Panc1 (cell line): ENCODE measurements at regions not wholly inside any gene's neighbourhood (a gene's known extent, or its start where the extent isn't known, plus 50 kb on each side); places are given as distances from the start of the nearest gene placed in this dataset.

ENCODE experiments used
- ATAC-seq: fragments of 200-7000 bp; cut with Tn5 transposase; 2 replicates; pipeline ENCODE4 v1.9.1; 2020; ENCODE audit warnings: mild to moderate bottlenecking, moderate library complexity
- BruUV-seq: library from RNA; stranded (reverse); fragments of 400-500 nt; replicated peaks from 2 replicates; lab custom pipeline; 2021; lab: Mats Ljungman, UMichigan
- CTCF ChIA-PET: fragments of 300-600 bp; sonication (Branson Sonifier 250); formaldehyde crosslinking; loops from one replicate; lab custom pipeline; 2022; ENCODE audit warnings: antibody characterized with exemption; lab: Charles Lee
- POLR2A ChIA-PET: fragments of 300-600 bp; sonication (Branson Sonifier 250); formaldehyde crosslinking; loops from one replicate; lab custom pipeline; 2022; ENCODE audit warnings: antibody characterized with exemption; lab: Charles Lee
- DNase-seq: peaks from one replicate; pipeline ENCODE4 v3.0.0-alpha.2; 2010; ENCODE audit warnings: low read depth, low spot score
- H3K27ac ChIP-seq: 2 replicates; pipeline ENCODE4 v1.5.1; 2011; ENCODE audit warnings: mild to moderate bottlenecking, low read length, inconsistent platforms
- H3K27me3 ChIP-seq: fragments of 200-500 bp; sonication (Bioruptor generic); 2 replicates; pipeline ENCODE4 v1.6.0; 2014; ENCODE audit warnings: low read length, inconsistent platforms; ENCODE audit not compliant: control insufficient read depth, insufficient read depth
- H3K36me3 ChIP-seq: fragments of 200-500 bp; sonication (Bioruptor generic); 2 replicates; pipeline ENCODE4 v1.5.1; 2014; ENCODE audit warnings: inconsistent platforms, mild to moderate bottlenecking, low read length, moderate library complexity; ENCODE audit not compliant: control insufficient read depth, insufficient read depth
- H3K4me1 ChIP-seq: 2 replicates; pipeline ENCODE4 v1.5.1; 2011; ENCODE audit warnings: inconsistent platforms, mild to moderate bottlenecking, low read length, moderate library complexity; ENCODE audit not compliant: control insufficient read depth, insufficient read depth
- H3K4me3 ChIP-seq, 2 experiments: 2 replicates each; pipeline ENCODE4 v1.5.1; 2011 to 2012; ENCODE audit warnings: low read depth in 2 of 2, low read length in 2 of 2, mild to moderate bottlenecking in 2 of 2, inconsistent platforms in 1 of 2, moderate library complexity in 1 of 2
- H3K9me3 ChIP-seq: fragments of 200-500 bp; sonication (Bioruptor generic); 2 replicates; pipeline ENCODE4 v1.5.1; 2014; ENCODE audit warnings: low read depth, mild to moderate bottlenecking, inconsistent platforms, low read length, moderate library complexity; ENCODE audit not compliant: control insufficient read depth, insufficient read depth
- CTCF ChIP-seq: fragments of 450-650 bp; IDR thresholded peaks from 2 replicates; pipeline ENCODE4 v1.5.1; 2017; ENCODE audit warnings: mild to moderate bottlenecking
- POLR2AphosphoS5 ChIP-seq: IDR thresholded peaks from 2 replicates; pipeline ENCODE4 v1.6.1; 2012; ENCODE audit warnings: mild to moderate bottlenecking, low read depth, low read length, moderate library complexity
- REST ChIP-seq, 2 experiments: IDR thresholded peaks; 2 replicates each; pipeline ENCODE4 v1.6.1; 2011 to 2012; ENCODE audit warnings: low read depth in 2 of 2, control low read depth in 1 of 2, low read length in 1 of 2, mild to moderate bottlenecking in 1 of 2, moderate library complexity in 1 of 2; ENCODE audit not compliant: insufficient read depth in 1 of 2
- SIN3A ChIP-seq: IDR thresholded peaks from 2 replicates; pipeline ENCODE4 v1.6.1; 2012; ENCODE audit warnings: low read depth, mild to moderate bottlenecking, low read length, moderate library complexity, borderline replicate concordance; ENCODE audit not compliant: insufficient read depth
- TCF7L2 ChIP-seq: IDR thresholded peaks from 2 replicates; pipeline ENCODE4 v1.6.1; 2011; ENCODE audit warnings: mild to moderate bottlenecking, low read depth, low read length, inconsistent platforms
- in situ Hi-C: cut with HindIII; loops from 2 replicates; pipeline ENCODE4 v1.10.0; 2016; ENCODE audit warnings: low sequenced_read_pairs, low pct_unique_long_range_greater_than_20kb
- intact Hi-C: fragments of 100-400 bp; cut with micrococcal nuclease; formaldehyde crosslinking; loops from one replicate; pipeline ENCODE4 v1.10.0; 2022; ENCODE audit not compliant: unreplicated experiment

GRCh38 chr10:112080231-112080630 lies 103.3 kb downstream of the GPAM start:
- intact Hi-C loops, result no loop called here
- Histone ChIP-seq H3K36me3 (no peaks in the 10 kb centered on the region), H3K4me1 (no peaks in the 10 kb centered on the region), H3K4me3 (no peak overlapping the region), H3K27me3 (no peaks in the 10 kb centered on the region), H3K27ac (no peak overlapping the region), H3K9me3 (no peaks in the 10 kb centered on the region)
- in situ Hi-C loops, result no loop called here
- DNase-seq, result no peak
- ATAC-seq, result no peak
- BruUV-seq, result no TSS peak
- TF ChIP-seq SIN3A, result no peak
- no peak for TF ChIP-seq REST (IDR thresholded peaks at IDR 0.05; ENCODE audit: insufficient read depth in 1 of 2, low read depth in 2 of 2, low read length in 1 of 2)
- no peak for TF ChIP-seq TCF7L2
- no peak for TF ChIP-seq CTCF
- TF ChIP-seq POLR2AphosphoS5, result no peak
- ChIA-PET CTCF (no interaction called here), POLR2A (no interaction called here)

GRCh38 chr10:112082120-112082519 lies 101.4 kb downstream of the GPAM start:
- intact Hi-C loops, result no loop called here
- CTCF ChIA-PET, result interaction anchor here (0.8 kb wide), 1 partner anchor 1097 kb away, joined by 3 read pairs; no protein-coding TSS in a partner anchor
- Histone ChIP-seq H3K36me3 (no peaks in the 10 kb centered on the region), H3K4me1 (no peaks in the 10 kb centered on the region), H3K9me3 (no peaks in the 10 kb centered on the region), H3K27ac (no peak overlapping the region), H3K27me3 (peaks cover 6% of the 10 kb centered on the region), H3K4me3 (no peak overlapping the region)
- DNase-seq (no peak), ATAC-seq (no peak)
- TF ChIP-seq TCF7L2, result no peak
- TF ChIP-seq SIN3A, result no peak
- no peak for TF ChIP-seq REST (IDR thresholded peaks at IDR 0.05; ENCODE audit: insufficient read depth in 1 of 2, low read depth in 2 of 2, low read length in 1 of 2)
- TF ChIP-seq CTCF, result no peak
- no peak for TF ChIP-seq POLR2AphosphoS5
- BruUV-seq, result no TSS peak
- POLR2A ChIA-PET, result interaction anchor here (0.7 kb wide), 1 partner anchor 378 kb away, joined by 3 read pairs; no protein-coding TSS in a partner anchor
- in situ Hi-C loops, result no loop called here
